ENCODE measurements at regions not wholly inside any gene's neighbourhood (a gene's known extent, or its start where the extent isn't known, plus 50 kb on each side); places are given as distances from the start of the nearest gene placed in this dataset.

DNA sequence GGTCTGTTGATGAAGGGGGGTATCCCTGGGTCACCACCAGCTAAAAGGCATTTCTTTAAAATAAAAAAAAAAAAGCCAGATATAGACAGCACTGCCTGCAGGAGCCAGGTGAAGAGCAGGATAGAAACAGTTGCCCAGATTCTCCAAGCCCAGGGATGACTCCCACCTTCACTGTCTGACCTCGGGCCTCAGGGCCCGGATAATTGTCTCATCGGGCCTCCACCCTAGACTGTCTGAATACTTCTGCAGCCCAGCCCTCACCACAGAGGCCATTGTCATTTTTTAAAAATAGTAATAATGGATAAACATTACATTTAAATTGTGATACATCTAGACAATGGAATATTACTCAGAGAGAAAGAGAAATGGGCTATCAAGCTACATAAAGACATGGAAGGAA is 92.8 kb upstream of the TNRC6C start:
- peaks cover 0 to 26% of the 10 kb centered on the region in 2 donors for H3K4me1 ChIP-seq
- H3K27me3 ChIP-seq, result no peaks in the 10 kb centered on the region
- DNase-seq (ENCODE audit: low spot score), result no peak
- TF ChIP-seq, protein P1, sequence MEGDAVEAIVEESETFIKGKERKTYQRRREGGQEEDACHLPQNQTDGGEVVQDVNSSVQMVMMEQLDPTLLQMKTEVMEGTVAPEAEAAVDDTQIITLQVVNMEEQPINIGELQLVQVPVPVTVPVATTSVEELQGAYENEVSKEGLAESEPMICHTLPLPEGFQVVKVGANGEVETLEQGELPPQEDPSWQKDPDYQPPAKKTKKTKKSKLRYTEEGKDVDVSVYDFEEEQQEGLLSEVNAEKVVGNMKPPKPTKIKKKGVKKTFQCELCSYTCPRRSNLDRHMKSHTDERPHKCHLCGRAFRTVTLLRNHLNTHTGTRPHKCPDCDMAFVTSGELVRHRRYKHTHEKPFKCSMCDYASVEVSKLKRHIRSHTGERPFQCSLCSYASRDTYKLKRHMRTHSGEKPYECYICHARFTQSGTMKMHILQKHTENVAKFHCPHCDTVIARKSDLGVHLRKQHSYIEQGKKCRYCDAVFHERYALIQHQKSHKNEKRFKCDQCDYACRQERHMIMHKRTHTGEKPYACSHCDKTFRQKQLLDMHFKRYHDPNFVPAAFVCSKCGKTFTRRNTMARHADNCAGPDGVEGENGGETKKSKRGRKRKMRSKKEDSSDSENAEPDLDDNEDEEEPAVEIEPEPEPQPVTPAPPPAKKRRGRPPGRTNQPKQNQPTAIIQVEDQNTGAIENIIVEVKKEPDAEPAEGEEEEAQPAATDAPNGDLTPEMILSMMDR (IDR thresholded peaks at IDR 0.05), result no peak
- H3K27ac ChIP-seq, result peak overlapping the region in 1 of 2 donors; percentile 70
- H3K9me3 ChIP-seq, result no peaks in the 10 kb centered on the region
- no peaks in the 10 kb centered on the region for H3K36me3 ChIP-seq
- H3K4me3 ChIP-seq, result no peak overlapping the region

DNA sequence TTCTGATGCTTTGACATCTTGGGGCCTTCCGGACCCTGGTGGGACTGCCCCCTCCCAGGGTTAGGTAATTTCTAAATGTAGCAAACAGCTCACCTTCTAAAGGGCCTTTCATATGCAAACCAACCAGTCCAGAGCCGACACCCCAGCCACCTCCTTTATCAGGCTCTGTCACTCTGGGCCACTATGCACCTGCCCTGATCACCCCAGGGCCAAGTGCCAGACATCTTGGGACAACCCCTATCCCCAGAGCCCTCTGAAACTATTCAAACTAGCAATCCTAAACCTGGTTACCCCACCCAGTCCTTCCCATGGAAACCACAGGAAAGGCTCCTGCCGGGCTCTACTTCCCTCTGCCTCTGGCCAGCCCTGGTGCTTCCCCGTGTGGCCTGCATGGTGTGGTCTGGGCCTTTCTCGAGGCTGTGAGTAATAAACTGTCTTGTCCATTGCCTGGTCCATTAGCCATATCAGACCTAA is 91.2 kb upstream of the TNRC6C start:
- TF ChIP-seq, protein P1 (IDR thresholded peaks at IDR 0.05), result no peak
- no peaks in the 10 kb centered on the region for H3K27me3 ChIP-seq
- H3K4me1 ChIP-seq, result peaks cover 0 to 26% of the 10 kb centered on the region in 2 donors
- no peak overlapping the region for H3K27ac ChIP-seq
- no peaks in the 10 kb centered on the region for H3K9me3 ChIP-seq
- H3K4me3 ChIP-seq, result no peak overlapping the region
- DNase-seq (ENCODE audit: low spot score), result no peak
- no peaks in the 10 kb centered on the region for H3K36me3 ChIP-seq

DNA sequence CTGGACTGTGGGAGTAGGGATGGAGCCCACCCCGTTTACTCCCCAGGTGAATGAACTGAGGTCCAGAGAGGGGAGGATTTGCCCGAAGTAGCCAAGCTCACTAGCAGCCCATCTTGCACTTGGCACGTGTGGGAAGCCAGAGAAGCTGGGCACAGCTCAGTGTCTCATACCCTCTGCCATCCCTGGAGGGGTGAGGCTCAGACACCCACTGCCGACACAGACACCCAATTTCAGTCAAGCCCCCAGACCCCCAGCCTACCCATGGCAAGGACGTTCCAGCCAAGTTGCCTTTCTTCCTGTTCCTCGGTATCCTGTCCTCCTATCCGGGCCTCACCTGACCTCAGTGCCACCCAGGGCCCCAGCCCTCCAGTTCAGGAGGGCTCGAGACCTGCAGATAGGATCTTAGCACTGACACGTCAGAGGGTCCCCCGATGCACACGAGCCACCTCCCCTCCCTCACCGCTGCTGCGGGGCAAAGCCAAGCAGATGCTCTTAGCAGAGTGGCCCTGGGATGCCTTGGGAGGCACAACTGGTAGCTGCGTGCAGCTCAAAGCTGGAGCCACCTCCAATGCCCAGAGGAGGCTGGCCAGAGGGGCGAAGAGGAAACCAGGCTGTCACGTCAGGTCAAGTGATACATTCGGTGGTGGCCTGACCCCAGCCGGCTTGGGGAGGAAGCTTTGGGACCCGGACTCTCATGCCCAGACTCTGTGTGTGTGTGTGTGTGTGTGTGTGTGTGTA is 90.4 kb upstream of the TNRC6C start:
- H3K27me3 ChIP-seq, result no peaks in the 10 kb centered on the region
- H3K9me3 ChIP-seq, result no peaks in the 10 kb centered on the region
- TF ChIP-seq, protein P1 (IDR thresholded peaks at IDR 0.05), result no peak
- peaks cover 0 to 26% of the 10 kb centered on the region in 2 donors for H3K4me1 ChIP-seq
- H3K27ac ChIP-seq, result no peak overlapping the region
- no peaks in the 10 kb centered on the region for H3K36me3 ChIP-seq
- no peak for DNase-seq (ENCODE audit: low spot score)
- H3K4me3 ChIP-seq, result no peak overlapping the region

DNA sequence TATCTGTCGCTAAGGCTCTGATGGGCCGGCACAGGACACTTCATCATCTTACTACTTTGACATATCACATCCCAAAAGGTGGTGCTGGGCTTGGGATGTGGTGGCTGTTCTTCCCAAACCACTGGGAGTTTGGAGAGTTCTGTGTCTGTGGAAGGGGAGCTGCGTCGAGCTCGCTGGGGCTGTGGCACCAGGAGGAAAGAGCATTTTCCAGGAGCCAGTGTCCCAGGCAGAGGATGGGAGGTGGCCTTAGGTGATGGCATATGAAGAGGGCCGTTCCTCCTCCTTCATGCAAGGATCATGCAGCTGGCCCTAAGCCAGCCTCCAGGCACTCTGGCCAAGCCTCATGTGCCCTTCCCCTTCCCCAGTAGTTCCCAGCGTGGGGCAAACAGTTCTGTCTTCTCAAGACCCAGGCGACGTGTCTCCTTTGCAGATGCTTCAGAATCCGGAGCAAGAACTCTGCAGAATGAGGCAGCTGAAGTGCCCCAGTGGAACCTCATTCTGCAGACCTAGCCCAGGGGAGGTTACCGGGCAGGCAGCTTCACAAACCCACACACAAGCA is 89.4 kb upstream of the TNRC6C start:
- no peaks in the 10 kb centered on the region for H3K9me3 ChIP-seq
- no peak overlapping the region for H3K4me3 ChIP-seq
- TF ChIP-seq, protein P1 (IDR thresholded peaks at IDR 0.05), result no peak
- no peaks in the 10 kb centered on the region for H3K27me3 ChIP-seq
- DNase-seq (ENCODE audit: low spot score), result no peak
- H3K27ac ChIP-seq, result no peak overlapping the region
- peaks cover 0 to 17% of the 10 kb centered on the region in 2 donors for H3K4me1 ChIP-seq
- no peaks in the 10 kb centered on the region for H3K36me3 ChIP-seq

DNA sequence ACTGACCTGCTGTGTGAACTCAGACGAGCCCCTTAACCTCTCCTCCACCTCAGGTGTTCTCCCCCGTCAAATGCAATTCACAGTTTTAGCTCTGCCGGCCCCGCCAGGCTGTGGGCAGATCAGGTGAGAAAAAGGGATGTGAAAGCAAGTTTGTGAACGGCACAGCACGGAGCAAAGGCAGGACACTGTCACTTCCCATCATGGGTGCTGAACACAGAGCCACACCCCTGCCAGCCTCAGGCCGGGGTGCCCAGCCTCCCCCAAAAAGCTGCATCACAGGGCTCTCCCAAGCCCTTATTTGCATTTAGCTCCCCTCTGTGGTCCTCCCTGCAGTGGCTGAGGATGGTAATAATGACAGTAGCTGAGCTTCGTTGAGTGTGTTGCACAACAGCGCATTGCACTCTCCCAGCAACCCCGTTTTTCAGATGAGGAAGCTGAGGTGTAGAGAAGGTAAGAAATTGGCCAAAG is 88.8 kb upstream of the TNRC6C start:
- TF ChIP-seq, protein P1 (IDR thresholded peaks at IDR 0.05), result no peak
- H3K36me3 ChIP-seq, result no peaks in the 10 kb centered on the region
- H3K9me3 ChIP-seq, result no peaks in the 10 kb centered on the region
- H3K4me3 ChIP-seq, result no peak overlapping the region
- H3K4me1 ChIP-seq, result peaks cover 0 to 11% of the 10 kb centered on the region in 2 donors
- DNase-seq (ENCODE audit: low spot score), result no peak
- no peak overlapping the region for H3K27ac ChIP-seq
- H3K27me3 ChIP-seq, result no peaks in the 10 kb centered on the region

Data from right atrium auricular region (tissue), 2 donors.